ENCODE measurements at regions not wholly inside any gene's neighbourhood (a gene's known extent, or its start where the extent isn't known, plus 50 kb on each side); places are given as distances from the start of the nearest gene placed in this dataset.

DNA sequence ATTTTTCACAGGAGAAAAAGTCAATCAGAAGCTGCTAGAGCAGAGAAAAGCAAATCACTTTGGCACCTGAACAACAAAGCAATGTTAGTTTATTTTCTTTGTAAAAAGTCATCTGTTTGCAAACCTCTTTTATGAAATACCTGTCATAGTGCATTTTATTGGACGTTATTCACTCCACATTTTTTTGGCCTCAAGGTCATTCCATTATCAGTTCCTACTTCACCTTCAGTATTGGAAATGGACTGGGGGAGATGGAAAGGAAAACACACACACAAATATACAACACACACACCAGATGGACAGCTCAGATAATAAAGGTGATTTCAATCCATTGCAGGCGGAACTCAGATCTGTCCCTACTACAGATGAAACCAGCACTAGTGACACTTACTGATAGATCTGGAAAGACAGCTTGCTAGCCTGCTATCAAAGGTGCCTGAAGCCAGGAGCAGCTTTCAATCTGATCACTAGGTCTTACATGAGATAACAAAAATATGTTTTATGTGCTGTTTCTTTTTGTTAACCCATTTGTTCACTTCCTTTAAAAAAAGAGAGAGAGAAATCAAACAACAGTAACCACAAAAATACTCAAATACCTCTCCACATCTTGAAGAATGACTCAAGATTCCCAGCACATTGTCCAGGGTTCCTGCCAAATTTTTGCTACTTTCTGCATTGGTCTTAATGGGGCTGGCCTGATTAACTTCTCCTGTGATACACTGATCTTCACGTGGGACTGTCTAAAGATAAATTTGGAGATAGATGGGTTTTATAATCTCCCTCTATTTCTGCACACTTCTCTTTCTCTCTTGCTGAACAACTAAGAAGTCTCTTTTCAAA lies 844.3 kb upstream of the TENM4 start:
- no peak overlapping the region for H2BK120ac ChIP-seq (ENCODE audit: low read depth, low read length, poor library complexity, severe bottlenecking)
- H3K4me2 ChIP-seq (ENCODE audit: insufficient read depth, insufficient read length, low read length): no peak overlapping the region
- H3K9ac ChIP-seq (ENCODE audit: extremely low read depth, insufficient read length, low read length): no peak overlapping the region
- no peaks in the 10 kb centered on the region for H3K27me3 ChIP-seq (ENCODE audit: insufficient read depth, low read length)
- H3K4ac ChIP-seq (ENCODE audit: low read depth, low read length): no peak overlapping the region
- Mint-ChIP-seq H3K4me3 (no peak overlapping the region), H3K27me3 (ENCODE audit: low read depth) (no peaks in the 10 kb centered on the region; the same call in 1 of the 2 replicates), H3K4me1 (peaks cover 4 to 13% of the 10 kb centered on the region in 2 experiments), H3K9me3 (no peaks in the 10 kb centered on the region; a peak in 1 of 5 replicates), H3K27ac (no peak overlapping the region; a peak in 1 of 7 replicates), H3K36me3 (ENCODE audit: insufficient read depth in 1 of 3, low read depth in 3 of 3) (no peaks in the 10 kb centered on the region)
- WGBS (ENCODE audit: extremely low coverage, insufficient read length, low lambda C conversion rate): no CpG with 5 or more reads among the region's 3 CpGs
- H4K5ac ChIP-seq (ENCODE audit: insufficient read length, low read depth, low read length): no peak overlapping the region
- no peaks in the 10 kb centered on the region for H4K20me1 ChIP-seq (ENCODE audit: control insufficient read depth, insufficient read depth, insufficient read length)
- DNase-seq: no peak
- no peak overlapping the region for H3K27ac ChIP-seq (ENCODE audit: insufficient read length, low read depth, low read length)
- H2AK5ac ChIP-seq (ENCODE audit: insufficient read length, low read length): no peak overlapping the region
- no peak overlapping the region for H3K23ac ChIP-seq (ENCODE audit: insufficient read length, low read depth, low read length)
- TF ChIP-seq, protein P1, sequence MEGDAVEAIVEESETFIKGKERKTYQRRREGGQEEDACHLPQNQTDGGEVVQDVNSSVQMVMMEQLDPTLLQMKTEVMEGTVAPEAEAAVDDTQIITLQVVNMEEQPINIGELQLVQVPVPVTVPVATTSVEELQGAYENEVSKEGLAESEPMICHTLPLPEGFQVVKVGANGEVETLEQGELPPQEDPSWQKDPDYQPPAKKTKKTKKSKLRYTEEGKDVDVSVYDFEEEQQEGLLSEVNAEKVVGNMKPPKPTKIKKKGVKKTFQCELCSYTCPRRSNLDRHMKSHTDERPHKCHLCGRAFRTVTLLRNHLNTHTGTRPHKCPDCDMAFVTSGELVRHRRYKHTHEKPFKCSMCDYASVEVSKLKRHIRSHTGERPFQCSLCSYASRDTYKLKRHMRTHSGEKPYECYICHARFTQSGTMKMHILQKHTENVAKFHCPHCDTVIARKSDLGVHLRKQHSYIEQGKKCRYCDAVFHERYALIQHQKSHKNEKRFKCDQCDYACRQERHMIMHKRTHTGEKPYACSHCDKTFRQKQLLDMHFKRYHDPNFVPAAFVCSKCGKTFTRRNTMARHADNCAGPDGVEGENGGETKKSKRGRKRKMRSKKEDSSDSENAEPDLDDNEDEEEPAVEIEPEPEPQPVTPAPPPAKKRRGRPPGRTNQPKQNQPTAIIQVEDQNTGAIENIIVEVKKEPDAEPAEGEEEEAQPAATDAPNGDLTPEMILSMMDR (conservative IDR thresholded peaks at IDR 0.05): no peak
- H3K14ac ChIP-seq (ENCODE audit: insufficient read depth, low read length): no peak overlapping the region
- H3K4me1 ChIP-seq (ENCODE audit: insufficient read depth, low read length): no peaks in the 10 kb centered on the region
- no peak overlapping the region for H2BK20ac ChIP-seq (ENCODE audit: low read depth, low read length, poor library complexity, severe bottlenecking)
- no peak overlapping the region for H4K91ac ChIP-seq (ENCODE audit: insufficient read length, low read depth, low read length)
- H2BK5ac ChIP-seq (ENCODE audit: insufficient read length, low read length): no peak overlapping the region
- H2BK15ac ChIP-seq (ENCODE audit: low read depth, low read length): no peak overlapping the region
- no peaks in the 10 kb centered on the region for H3K79me2 ChIP-seq (ENCODE audit: insufficient read depth, low read length)
- no peaks in the 10 kb centered on the region for H3K79me1 ChIP-seq (ENCODE audit: insufficient read depth, low read depth, low read length, poor library complexity, severe bottlenecking)
- no peaks in the 10 kb centered on the region for H3K23me2 ChIP-seq (ENCODE audit: insufficient read length, low read depth, low read length, poor library complexity, severe bottlenecking)
- H3K56ac ChIP-seq (ENCODE audit: insufficient read length, low read depth, low read length): no peak overlapping the region
- H3K18ac ChIP-seq (ENCODE audit: insufficient read length, low read depth, low read length): no peak overlapping the region
- H3T11ph ChIP-seq (ENCODE audit: low read length): no peak overlapping the region
- no peak overlapping the region for H2AFZ ChIP-seq (ENCODE audit: low read length)
- no peaks in the 10 kb centered on the region for H3K9me3 ChIP-seq (ENCODE audit: control insufficient read depth, low read depth, low read length)
- no peak overlapping the region for H2BK12ac ChIP-seq (ENCODE audit: insufficient read length, low read depth, low read length)
- no peak overlapping the region for H4K8ac ChIP-seq (replicated peaks; ENCODE audit: insufficient read length, low read depth, low read length)

Measured in H9 (cell line).